Neural cell (in vitro differentiated cells): ENCODE measurements at regions not wholly inside any gene's neighbourhood (a gene's known extent, or its start where the extent isn't known, plus 50 kb on each side); places are given as distances from the start of the nearest gene placed in this dataset.

ENCODE experiments used
- H2AFZ ChIP-seq: fragments of 200-600, 300-800 bp; sonication (generic), shearing (Covaris generic); 2 replicates; pipeline ENCODE4 v1.6.0; 2014; ENCODE audit warnings: low read depth, mild to moderate bottlenecking, antibody characterized with exemption, low read length, moderate library complexity
- H3F3A ChIP-seq: fragments of 200-600 bp; shearing (Covaris generic); 2 replicates; pipeline ENCODE4 v1.6.1; 2016; ENCODE audit warnings: mild to moderate bottlenecking, moderate library complexity, mixed read lengths, antibody characterized with exemption, low read length; ENCODE audit not compliant: insufficient read depth, poor library complexity, severe bottlenecking
- H3K27ac ChIP-seq: fragments of 200-600, 300-800 bp; sonication (generic), shearing (Covaris generic); 2 replicates; pipeline ENCODE4 v1.5.1; 2014; ENCODE audit warnings: mild to moderate bottlenecking, low read length, moderate library complexity
- H3K27me3 ChIP-seq: fragments of 300-800, 200-600 bp; sonication (generic), shearing (Covaris generic); 2 replicates; pipeline ENCODE4 v1.6.0; 2014; ENCODE audit warnings: mild to moderate bottlenecking, low read depth, low read length, moderate library complexity; ENCODE audit not compliant: insufficient read depth
- H3K36me3 ChIP-seq: fragments of 300-800, 200-600 bp; sonication (generic), shearing (Covaris generic); 2 replicates; pipeline ENCODE4 v1.5.1; 2014; ENCODE audit warnings: mild to moderate bottlenecking, antibody characterized with exemption, low read length, moderate library complexity; ENCODE audit not compliant: insufficient read depth
- H3K4me2 ChIP-seq: fragments of 300-800, 200-600 bp; sonication (generic), shearing (Covaris generic); 2 replicates; pipeline ENCODE4 v1.6.0; 2014; ENCODE audit warnings: mild to moderate bottlenecking, low read length
- H3K4me3 ChIP-seq: fragments of 300-800, 200-600 bp; sonication (generic), shearing (Covaris generic); 2 replicates; pipeline ENCODE4 v1.5.1; 2014; ENCODE audit warnings: mild to moderate bottlenecking, low read length, moderate library complexity
- H3K79me2 ChIP-seq: fragments of 200-600 bp; shearing (Covaris generic); replicated peaks from 2 replicates; pipeline ENCODE4 v1.6.0; 2014; ENCODE audit warnings: mild to moderate bottlenecking, low read length, moderate library complexity; ENCODE audit not compliant: insufficient read depth
- H3K9ac ChIP-seq: fragments of 300-800, 200-600 bp; sonication (generic), shearing (Covaris generic); 2 replicates; pipeline ENCODE4 v1.6.1; 2016; ENCODE audit warnings: mild to moderate bottlenecking, low read length, mixed read lengths
- H3K9me2 ChIP-seq: fragments of 200-600 bp; shearing (Covaris generic); 2 replicates; pipeline ENCODE4 v1.6.1; 2016; ENCODE audit warnings: mild to moderate bottlenecking, low read length, mixed read lengths; ENCODE audit not compliant: insufficient read depth
- H3K9me3 ChIP-seq: fragments of 200-600, 300-800 bp; sonication (generic), shearing (Covaris generic); 2 replicates; pipeline ENCODE4 v1.6.1; 2016; ENCODE audit warnings: mild to moderate bottlenecking, mixed run types, low read length, moderate library complexity, mixed read lengths
- H4K20me1 ChIP-seq: fragments of 200-600 bp; shearing (Covaris generic); 2 replicates; pipeline ENCODE4 v1.6.1; 2016; ENCODE audit warnings: mild to moderate bottlenecking, mixed run types; ENCODE audit not compliant: insufficient read depth
- CTCF ChIP-seq: fragments of 450-650 bp; IDR thresholded peaks from 2 replicates; pipeline ENCODE4 v1.5.1; 2014; ENCODE audit warnings: antibody characterized with exemption, mild to moderate bottlenecking, moderate library complexity; ENCODE audit not compliant: poor library complexity, severe bottlenecking
- EP300 ChIP-seq: fragments of 450-650 bp; conservative IDR thresholded peaks from 2 replicates; pipeline ENCODE4 v1.6.1; 2014; ENCODE audit warnings: antibody characterized with exemption, mild to moderate bottlenecking, moderate library complexity; ENCODE audit not compliant: poor library complexity, severe bottlenecking
- EZH2 ChIP-seq: fragments of 200-600, 300-800 bp; shearing (Covaris generic), sonication (generic); IDR thresholded peaks from 2 replicates; pipeline ENCODE4 v1.6.1; 2014; ENCODE audit warnings: antibody characterized with exemption, low read length, borderline replicate concordance, mild to moderate bottlenecking; ENCODE audit not compliant: insufficient read depth, poor library complexity, severe bottlenecking
- MXI1 ChIP-seq: fragments of 450-650 bp; conservative IDR thresholded peaks from 2 replicates; pipeline ENCODE4 v1.6.1; 2014; ENCODE audit warnings: antibody characterized with exemption, mild to moderate bottlenecking; ENCODE audit not compliant: poor library complexity, severe bottlenecking
- POLR2AphosphoS5 ChIP-seq: IDR thresholded peaks from 2 replicates; pipeline ENCODE4 v1.6.1; 2012
- RAD21 ChIP-seq: fragments of 450-650 bp; conservative IDR thresholded peaks from 2 replicates; pipeline ENCODE4 v1.6.1; 2014; ENCODE audit warnings: antibody characterized with exemption, mild to moderate bottlenecking, moderate library complexity
- SMC3 ChIP-seq: fragments of 450-650 bp; conservative IDR thresholded peaks from 2 replicates; pipeline ENCODE4 v1.6.1; 2014; ENCODE audit warnings: antibody characterized with exemption, mild to moderate bottlenecking, moderate library complexity; ENCODE audit not compliant: poor library complexity
- TAF1 ChIP-seq: IDR thresholded peaks from 2 replicates; pipeline ENCODE4 v1.6.1; 2012; ENCODE audit warnings: low read depth
- TF ChIP-seq, protein P1 (sequence below): IDR thresholded peaks from 2 replicates; pipeline ENCODE4 v1.6.1; 2012; ENCODE audit warnings: borderline replicate concordance

- no peaks in the 10 kb centered on the region for H4K20me1 ChIP-seq
- H3K27ac ChIP-seq, result no peak overlapping the region
- no peak overlapping the region for H3K4me3 ChIP-seq
- no peak overlapping the region for H3K9ac ChIP-seq
- H3F3A ChIP-seq, result no peaks in the 10 kb centered on the region
- no peak overlapping the region for H3K4me2 ChIP-seq
- TF ChIP-seq CTCF (no peak), EP300 (no peak), SMC3 (no peak), MXI1 (no peak), EZH2 (no peak), RAD21 (no peak), TAF1 (no peak), POLR2AphosphoS5 (no peak)
- TF ChIP-seq, protein P1, sequence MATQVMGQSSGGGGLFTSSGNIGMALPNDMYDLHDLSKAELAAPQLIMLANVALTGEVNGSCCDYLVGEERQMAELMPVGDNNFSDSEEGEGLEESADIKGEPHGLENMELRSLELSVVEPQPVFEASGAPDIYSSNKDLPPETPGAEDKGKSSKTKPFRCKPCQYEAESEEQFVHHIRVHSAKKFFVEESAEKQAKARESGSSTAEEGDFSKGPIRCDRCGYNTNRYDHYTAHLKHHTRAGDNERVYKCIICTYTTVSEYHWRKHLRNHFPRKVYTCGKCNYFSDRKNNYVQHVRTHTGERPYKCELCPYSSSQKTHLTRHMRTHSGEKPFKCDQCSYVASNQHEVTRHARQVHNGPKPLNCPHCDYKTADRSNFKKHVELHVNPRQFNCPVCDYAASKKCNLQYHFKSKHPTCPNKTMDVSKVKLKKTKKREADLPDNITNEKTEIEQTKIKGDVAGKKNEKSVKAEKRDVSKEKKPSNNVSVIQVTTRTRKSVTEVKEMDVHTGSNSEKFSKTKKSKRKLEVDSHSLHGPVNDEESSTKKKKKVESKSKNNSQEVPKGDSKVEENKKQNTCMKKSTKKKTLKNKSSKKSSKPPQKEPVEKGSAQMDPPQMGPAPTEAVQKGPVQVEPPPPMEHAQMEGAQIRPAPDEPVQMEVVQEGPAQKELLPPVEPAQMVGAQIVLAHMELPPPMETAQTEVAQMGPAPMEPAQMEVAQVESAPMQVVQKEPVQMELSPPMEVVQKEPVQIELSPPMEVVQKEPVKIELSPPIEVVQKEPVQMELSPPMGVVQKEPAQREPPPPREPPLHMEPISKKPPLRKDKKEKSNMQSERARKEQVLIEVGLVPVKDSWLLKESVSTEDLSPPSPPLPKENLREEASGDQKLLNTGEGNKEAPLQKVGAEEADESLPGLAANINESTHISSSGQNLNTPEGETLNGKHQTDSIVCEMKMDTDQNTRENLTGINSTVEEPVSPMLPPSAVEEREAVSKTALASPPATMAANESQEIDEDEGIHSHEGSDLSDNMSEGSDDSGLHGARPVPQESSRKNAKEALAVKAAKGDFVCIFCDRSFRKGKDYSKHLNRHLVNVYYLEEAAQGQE, result no peak
- no peaks in the 10 kb centered on the region for H3K9me3 ChIP-seq
- H3K27me3 ChIP-seq, result no peaks in the 10 kb centered on the region
- no peaks in the 10 kb centered on the region for H3K79me2 ChIP-seq
- H3K9me2 ChIP-seq, result no peaks in the 10 kb centered on the region
- no peak overlapping the region for H2AFZ ChIP-seq
- no peaks in the 10 kb centered on the region for H3K36me3 ChIP-seq
Measured at GRCh38 chr7:39825401-39825980, 124.6 kb upstream of the CDK13 start.

- H3K9me2 ChIP-seq, result no peaks in the 10 kb centered on the region
- H3K79me2 ChIP-seq, result no peaks in the 10 kb centered on the region
- no peaks in the 10 kb centered on the region for H3K27me3 ChIP-seq
- H2AFZ ChIP-seq, result no peak overlapping the region
- no peaks in the 10 kb centered on the region for H3F3A ChIP-seq
- H3K4me3 ChIP-seq, result no peak overlapping the region
- no peak overlapping the region for H3K27ac ChIP-seq
- no peak overlapping the region for H3K4me2 ChIP-seq
- TF ChIP-seq EZH2 (no peak), EP300 (no peak)
- no peaks in the 10 kb centered on the region for H3K9me3 ChIP-seq
- no peak overlapping the region for H3K9ac ChIP-seq
- no peaks in the 10 kb centered on the region for H4K20me1 ChIP-seq
- no peaks in the 10 kb centered on the region for H3K36me3 ChIP-seq
Measured at GRCh38 chr7:39826166-39826565, 123.9 kb upstream of the CDK13 start.

GRCh38 chr7:39827571-39827970 lies 122.5 kb upstream of the CDK13 start:
- Histone ChIP-seq H3F3A (no peaks in the 10 kb centered on the region), H3K79me2 (no peaks in the 10 kb centered on the region), H3K9me3 (no peaks in the 10 kb centered on the region), H3K27me3 (peaks cover 8% of the 10 kb centered on the region), H2AFZ (no peak overlapping the region), H3K36me3 (no peaks in the 10 kb centered on the region), H4K20me1 (no peaks in the 10 kb centered on the region), H3K9me2 (no peaks in the 10 kb centered on the region), H3K27ac (no peak overlapping the region), H3K4me2 (no peak overlapping the region), H3K9ac (no peak overlapping the region), H3K4me3 (no peak overlapping the region)
- TF ChIP-seq, protein P1, result no peak
- no peak for TF ChIP-seq SMC3
- TF ChIP-seq POLR2AphosphoS5, result no peak
- TF ChIP-seq EZH2, result no peak
- TF ChIP-seq EP300, result no peak
- TF ChIP-seq CTCF, result no peak
- no peak for TF ChIP-seq RAD21
